SK-N-SH treated with all-trans-retinoic acid at 6 μM for 48 hours (cell line): ENCODE measurements at regions not wholly inside any gene's neighbourhood (a gene's known extent, or its start where the extent isn't known, plus 50 kb on each side); places are given as distances from the start of the nearest gene placed in this dataset.

Experiments used
- CSDC2 ChIP-seq: fragments of 250-450 bp; sonication (Bioruptor Pico); IDR thresholded peaks from 2 replicates; pipeline ENCODE4 v1.5.0; 2020; ENCODE audit warnings: mild to moderate bottlenecking, moderate library complexity
- ESRRG ChIP-seq: fragments of 250-450 bp; sonication (Bioruptor Pico); IDR thresholded peaks from 2 replicates; pipeline ENCODE4 v1.6.1; 2021; ENCODE audit warnings: mild to moderate bottlenecking
- GLIS3 ChIP-seq: fragments of 250-450 bp; sonication (Bioruptor Pico); IDR thresholded peaks from 2 replicates; pipeline ENCODE4 v1.5.0; 2020; ENCODE audit warnings: mild to moderate bottlenecking, moderate library complexity
- ISL1 ChIP-seq: fragments of 250-450 bp; sonication (Bioruptor Pico); IDR thresholded peaks from 2 replicates; pipeline ENCODE4 v2.1.2; 2022; ENCODE audit warnings: mild to moderate bottlenecking, moderate library complexity
- RARB ChIP-seq: fragments of 250-450 bp; sonication (Bioruptor Pico); IDR thresholded peaks from 2 replicates; pipeline ENCODE4 v1.8.0; 2021; ENCODE audit warnings: mild to moderate bottlenecking, moderate library complexity
- TOX ChIP-seq: fragments of 250-450 bp; sonication (Bioruptor Pico); IDR thresholded peaks from 2 replicates; pipeline ENCODE4 v1.8.0; 2021; ENCODE audit warnings: mild to moderate bottlenecking, moderate library complexity, borderline replicate concordance
- ZC3H10 ChIP-seq: fragments of 250-450 bp; sonication (Bioruptor Pico); IDR thresholded peaks from 2 replicates; pipeline ENCODE4 v1.5.1; 2021; ENCODE audit warnings: mild to moderate bottlenecking, moderate library complexity
- ZFP3 ChIP-seq: fragments of 250-450 bp; sonication (Bioruptor Pico); IDR thresholded peaks from 2 replicates; pipeline ENCODE4 v1.5.0; 2020; ENCODE audit warnings: mild to moderate bottlenecking, moderate library complexity
- ZFP30 ChIP-seq: fragments of 450-650 bp; formaldehyde crosslinking; IDR thresholded peaks from 2 replicates; pipeline ENCODE4 v1.5.0; 2022; ENCODE audit warnings: mild to moderate bottlenecking, moderate library complexity
- ZNF565 ChIP-seq: fragments of 450-650 bp; formaldehyde crosslinking; conservative IDR thresholded peaks from 2 replicates; pipeline ENCODE4 v1.5.0; 2020; ENCODE audit warnings: low read depth, mild to moderate bottlenecking, moderate library complexity
- ZNF8 ChIP-seq: fragments of 450-650 bp; formaldehyde crosslinking; IDR thresholded peaks from 2 replicates; pipeline ENCODE4 v1.5.0; 2020; ENCODE audit warnings: mild to moderate bottlenecking, moderate library complexity
- TF ChIP-seq, protein P1 (sequence below): fragments of 250-450 bp; sonication (Bioruptor Pico); IDR thresholded peaks from 2 replicates; pipeline ENCODE4 v1.8.0; 2020; ENCODE audit warnings: mild to moderate bottlenecking, moderate library complexity, borderline replicate concordance
- TF ChIP-seq, protein P2 (sequence below): fragments of 250-450 bp; sonication (Bioruptor Pico); IDR thresholded peaks from 2 replicates; pipeline ENCODE4 v1.5.1; 2021; ENCODE audit warnings: mild to moderate bottlenecking, moderate library complexity
- TF ChIP-seq, protein P3 (sequence below): fragments of 250-450 bp; sonication (Bioruptor Pico); IDR thresholded peaks from 2 replicates; pipeline ENCODE4 v1.5.0; 2020; ENCODE audit warnings: mild to moderate bottlenecking, moderate library complexity

DNA sequence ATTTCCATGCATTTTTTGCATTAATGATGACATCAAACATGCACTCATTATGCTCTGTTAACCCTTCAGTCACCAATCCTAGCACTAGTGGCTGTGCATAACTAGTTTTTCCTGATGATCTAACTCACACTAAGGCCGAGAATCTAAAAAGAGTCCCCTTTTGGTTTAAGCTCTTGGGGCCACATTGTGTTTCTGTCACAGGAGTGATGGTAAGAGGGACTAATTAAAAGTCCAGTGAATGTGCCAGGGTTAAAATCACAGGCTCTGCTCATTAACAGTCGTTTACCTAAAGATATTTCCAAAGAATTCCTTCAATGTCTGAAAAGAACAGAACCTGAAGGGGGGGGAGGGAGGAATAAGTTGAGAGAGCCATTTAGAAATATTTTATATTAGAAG lies 359.0 kb upstream of the ANKRD30A start:
- TF ChIP-seq RARB (CRISPR knock-in tag) = no peak
- TF ChIP-seq ZFP30 (CRISPR knock-in tag) = no peak
- TF ChIP-seq, protein P1, sequence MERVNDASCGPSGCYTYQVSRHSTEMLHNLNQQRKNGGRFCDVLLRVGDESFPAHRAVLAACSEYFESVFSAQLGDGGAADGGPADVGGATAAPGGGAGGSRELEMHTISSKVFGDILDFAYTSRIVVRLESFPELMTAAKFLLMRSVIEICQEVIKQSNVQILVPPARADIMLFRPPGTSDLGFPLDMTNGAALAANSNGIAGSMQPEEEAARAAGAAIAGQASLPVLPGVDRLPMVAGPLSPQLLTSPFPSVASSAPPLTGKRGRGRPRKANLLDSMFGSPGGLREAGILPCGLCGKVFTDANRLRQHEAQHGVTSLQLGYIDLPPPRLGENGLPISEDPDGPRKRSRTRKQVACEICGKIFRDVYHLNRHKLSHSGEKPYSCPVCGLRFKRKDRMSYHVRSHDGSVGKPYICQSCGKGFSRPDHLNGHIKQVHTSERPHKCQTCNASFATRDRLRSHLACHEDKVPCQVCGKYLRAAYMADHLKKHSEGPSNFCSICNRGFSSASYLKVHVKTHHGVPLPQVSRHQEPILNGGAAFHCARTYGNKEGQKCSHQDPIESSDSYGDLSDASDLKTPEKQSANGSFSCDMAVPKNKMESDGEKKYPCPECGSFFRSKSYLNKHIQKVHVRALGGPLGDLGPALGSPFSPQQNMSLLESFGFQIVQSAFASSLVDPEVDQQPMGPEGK (CRISPR knock-in tag) = no peak
- TF ChIP-seq ZC3H10 (CRISPR knock-in tag) = no peak
- no peak for TF ChIP-seq ZNF565 (CRISPR knock-in tag)
- TF ChIP-seq CSDC2 (CRISPR knock-in tag) = no peak
- no peak for TF ChIP-seq ISL1 (CRISPR knock-in tag)
- TF ChIP-seq, protein P2, sequence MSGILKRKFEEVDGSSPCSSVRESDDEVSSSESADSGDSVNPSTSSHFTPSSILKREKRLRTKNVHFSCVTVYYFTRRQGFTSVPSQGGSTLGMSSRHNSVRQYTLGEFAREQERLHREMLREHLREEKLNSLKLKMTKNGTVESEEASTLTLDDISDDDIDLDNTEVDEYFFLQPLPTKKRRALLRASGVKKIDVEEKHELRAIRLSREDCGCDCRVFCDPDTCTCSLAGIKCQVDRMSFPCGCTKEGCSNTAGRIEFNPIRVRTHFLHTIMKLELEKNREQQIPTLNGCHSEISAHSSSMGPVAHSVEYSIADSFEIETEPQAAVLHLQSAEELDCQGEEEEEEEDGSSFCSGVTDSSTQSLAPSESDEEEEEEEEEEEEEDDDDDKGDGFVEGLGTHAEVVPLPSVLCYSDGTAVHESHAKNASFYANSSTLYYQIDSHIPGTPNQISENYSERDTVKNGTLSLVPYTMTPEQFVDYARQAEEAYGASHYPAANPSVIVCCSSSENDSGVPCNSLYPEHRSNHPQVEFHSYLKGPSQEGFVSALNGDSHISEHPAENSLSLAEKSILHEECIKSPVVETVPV = no peak
- no peak for TF ChIP-seq ESRRG (CRISPR knock-in tag)
- no peak for TF ChIP-seq TOX (CRISPR knock-in tag)
- no peak for TF ChIP-seq GLIS3 (CRISPR knock-in tag)
- no peak for TF ChIP-seq ZNF8 (CRISPR knock-in tag)
- TF ChIP-seq, protein P3, sequence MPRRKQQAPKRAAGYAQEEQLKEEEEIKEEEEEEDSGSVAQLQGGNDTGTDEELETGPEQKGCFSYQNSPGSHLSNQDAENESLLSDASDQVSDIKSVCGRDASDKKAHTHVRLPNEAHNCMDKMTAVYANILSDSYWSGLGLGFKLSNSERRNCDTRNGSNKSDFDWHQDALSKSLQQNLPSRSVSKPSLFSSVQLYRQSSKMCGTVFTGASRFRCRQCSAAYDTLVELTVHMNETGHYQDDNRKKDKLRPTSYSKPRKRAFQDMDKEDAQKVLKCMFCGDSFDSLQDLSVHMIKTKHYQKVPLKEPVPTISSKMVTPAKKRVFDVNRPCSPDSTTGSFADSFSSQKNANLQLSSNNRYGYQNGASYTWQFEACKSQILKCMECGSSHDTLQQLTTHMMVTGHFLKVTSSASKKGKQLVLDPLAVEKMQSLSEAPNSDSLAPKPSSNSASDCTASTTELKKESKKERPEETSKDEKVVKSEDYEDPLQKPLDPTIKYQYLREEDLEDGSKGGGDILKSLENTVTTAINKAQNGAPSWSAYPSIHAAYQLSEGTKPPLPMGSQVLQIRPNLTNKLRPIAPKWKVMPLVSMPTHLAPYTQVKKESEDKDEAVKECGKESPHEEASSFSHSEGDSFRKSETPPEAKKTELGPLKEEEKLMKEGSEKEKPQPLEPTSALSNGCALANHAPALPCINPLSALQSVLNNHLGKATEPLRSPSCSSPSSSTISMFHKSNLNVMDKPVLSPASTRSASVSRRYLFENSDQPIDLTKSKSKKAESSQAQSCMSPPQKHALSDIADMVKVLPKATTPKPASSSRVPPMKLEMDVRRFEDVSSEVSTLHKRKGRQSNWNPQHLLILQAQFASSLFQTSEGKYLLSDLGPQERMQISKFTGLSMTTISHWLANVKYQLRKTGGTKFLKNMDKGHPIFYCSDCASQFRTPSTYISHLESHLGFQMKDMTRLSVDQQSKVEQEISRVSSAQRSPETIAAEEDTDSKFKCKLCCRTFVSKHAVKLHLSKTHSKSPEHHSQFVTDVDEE = no peak
- no peak for TF ChIP-seq ZFP3 (CRISPR knock-in tag)
